ENCODE measurements at regions not wholly inside any gene's neighbourhood (a gene's known extent, or its start where the extent isn't known, plus 50 kb on each side); places are given as distances from the start of the nearest gene placed in this dataset.

DNA sequence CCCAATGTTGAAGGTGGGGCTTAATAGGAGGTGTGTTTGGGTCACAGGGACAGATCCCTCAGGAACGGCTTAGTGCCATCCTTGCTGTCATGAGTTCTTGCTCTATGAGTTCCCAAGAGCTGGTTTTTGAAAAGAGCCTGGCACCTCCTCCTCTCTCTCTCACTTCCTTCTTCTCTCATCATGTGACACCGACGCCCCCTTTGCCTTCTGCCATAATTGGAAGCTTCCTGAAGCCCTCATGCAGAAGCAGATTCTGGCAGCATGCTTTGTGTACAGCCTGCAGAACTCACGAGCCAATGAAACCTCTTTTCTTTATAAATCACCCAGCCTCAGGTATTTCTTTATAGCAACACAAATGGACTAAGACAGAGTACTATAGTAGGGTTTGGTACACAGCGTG lies 100.4 kb upstream of the SH3BP4 start:
- no peak overlapping the region for H3K4ac ChIP-seq (ENCODE audit: low read depth, low read length)
- no peaks in the 10 kb centered on the region for H3K79me2 ChIP-seq (ENCODE audit: insufficient read depth, low read length)
- no peak for DNase-seq
- Mint-ChIP-seq H3K4me3 (no peak overlapping the region), H3K4me1 (peaks cover 18 to 24% of the 10 kb centered on the region in 2 experiments), H3K27ac (no peak overlapping the region), H3K36me3 (ENCODE audit: insufficient read depth in 1 of 3, low read depth in 3 of 3) (peaks cover 0 to 12% (median 12%) of the 10 kb centered on the region in 3 experiments; a peak in 6 of 7 replicates), H3K27me3 (ENCODE audit: low read depth) (no peaks in the 10 kb centered on the region; the same call in 1 of the 2 replicates), H3K9me3 (peaks cover 3 to 8% of the 10 kb centered on the region in 2 experiments; a peak in 2 of 5 replicates)
- H2BK15ac ChIP-seq (ENCODE audit: low read depth, low read length): no peak overlapping the region
- H3K4me1 ChIP-seq (ENCODE audit: insufficient read depth, low read length): peaks cover 4% of the 10 kb centered on the region; the same call in 1 of the 2 replicates
- H3K23me2 ChIP-seq (ENCODE audit: insufficient read length, low read depth, low read length, poor library complexity, severe bottlenecking): no peaks in the 10 kb centered on the region
- H3K79me1 ChIP-seq (ENCODE audit: insufficient read depth, low read depth, low read length, poor library complexity, severe bottlenecking): no peaks in the 10 kb centered on the region
- TF ChIP-seq, protein P1, sequence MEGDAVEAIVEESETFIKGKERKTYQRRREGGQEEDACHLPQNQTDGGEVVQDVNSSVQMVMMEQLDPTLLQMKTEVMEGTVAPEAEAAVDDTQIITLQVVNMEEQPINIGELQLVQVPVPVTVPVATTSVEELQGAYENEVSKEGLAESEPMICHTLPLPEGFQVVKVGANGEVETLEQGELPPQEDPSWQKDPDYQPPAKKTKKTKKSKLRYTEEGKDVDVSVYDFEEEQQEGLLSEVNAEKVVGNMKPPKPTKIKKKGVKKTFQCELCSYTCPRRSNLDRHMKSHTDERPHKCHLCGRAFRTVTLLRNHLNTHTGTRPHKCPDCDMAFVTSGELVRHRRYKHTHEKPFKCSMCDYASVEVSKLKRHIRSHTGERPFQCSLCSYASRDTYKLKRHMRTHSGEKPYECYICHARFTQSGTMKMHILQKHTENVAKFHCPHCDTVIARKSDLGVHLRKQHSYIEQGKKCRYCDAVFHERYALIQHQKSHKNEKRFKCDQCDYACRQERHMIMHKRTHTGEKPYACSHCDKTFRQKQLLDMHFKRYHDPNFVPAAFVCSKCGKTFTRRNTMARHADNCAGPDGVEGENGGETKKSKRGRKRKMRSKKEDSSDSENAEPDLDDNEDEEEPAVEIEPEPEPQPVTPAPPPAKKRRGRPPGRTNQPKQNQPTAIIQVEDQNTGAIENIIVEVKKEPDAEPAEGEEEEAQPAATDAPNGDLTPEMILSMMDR (conservative IDR thresholded peaks at IDR 0.05): no peak
- no peak overlapping the region for H2AFZ ChIP-seq (ENCODE audit: low read length)
- H2BK120ac ChIP-seq (ENCODE audit: low read depth, low read length, poor library complexity, severe bottlenecking): no peak overlapping the region
- H4K91ac ChIP-seq (ENCODE audit: insufficient read length, low read depth, low read length): no peak overlapping the region
- H3K4me2 ChIP-seq (ENCODE audit: insufficient read depth, insufficient read length, low read length): no peak overlapping the region
- H3K27me3 ChIP-seq (ENCODE audit: insufficient read depth, low read length): no peaks in the 10 kb centered on the region; the same call in 1 of the 2 replicates
- no peak overlapping the region for H2BK5ac ChIP-seq (ENCODE audit: insufficient read length, low read length)
- no peak overlapping the region for H3K56ac ChIP-seq (ENCODE audit: insufficient read length, low read depth, low read length)
- no peak overlapping the region for H2BK12ac ChIP-seq (ENCODE audit: insufficient read length, low read depth, low read length)
- H2AK5ac ChIP-seq (ENCODE audit: insufficient read length, low read length): no peak overlapping the region
- H3K18ac ChIP-seq (ENCODE audit: insufficient read length, low read depth, low read length): no peak overlapping the region
- H4K5ac ChIP-seq (ENCODE audit: insufficient read length, low read depth, low read length): no peak overlapping the region
- H3K14ac ChIP-seq (ENCODE audit: insufficient read depth, low read length): no peak overlapping the region
- no peak overlapping the region for H3K23ac ChIP-seq (ENCODE audit: insufficient read length, low read depth, low read length)
- H4K20me1 ChIP-seq (ENCODE audit: control insufficient read depth, insufficient read depth, insufficient read length): no peaks in the 10 kb centered on the region
- WGBS (ENCODE audit: extremely low coverage, insufficient read length, low lambda C conversion rate): no CpG with 5 or more reads among the region's 5 CpGs
- no peak overlapping the region for H4K8ac ChIP-seq (replicated peaks; ENCODE audit: insufficient read length, low read depth, low read length)
- H3K9me3 ChIP-seq (ENCODE audit: control insufficient read depth, low read depth, low read length): no peaks in the 10 kb centered on the region
- no peak overlapping the region for H2BK20ac ChIP-seq (ENCODE audit: low read depth, low read length, poor library complexity, severe bottlenecking)
- no peak overlapping the region for H3K27ac ChIP-seq (ENCODE audit: insufficient read length, low read depth, low read length)
- no peak overlapping the region for H3K9ac ChIP-seq (ENCODE audit: extremely low read depth, insufficient read length, low read length)
- H3T11ph ChIP-seq (ENCODE audit: low read length): no peak overlapping the region
